Ovary (tissue), 7 donors: ENCODE measurements at regions not wholly inside any gene's neighbourhood (a gene's known extent, or its start where the extent isn't known, plus 50 kb on each side); places are given as distances from the start of the nearest gene placed in this dataset.

Experiments used
- DNase-seq, 5 donors: peaks; one replicate each; pipeline ENCODE4 v3.0.0-alpha.2; 2019 to 2020
- H3K27ac ChIP-seq, 2 donors: fragments of 200-600 bp; one replicate each; pipeline versions ENCODE4 v1.5.1 to v1.8.0; 2019 to 2022
- H3K27me3 ChIP-seq: fragments of 200-600 bp; one replicate; pipeline ENCODE4 v1.8.0; 2022
- H3K36me3 ChIP-seq: fragments of 200-600 bp; sonication (generic); one replicate; pipeline ENCODE4 v1.5.1; 2019
- H3K4me1 ChIP-seq: one replicate; pipeline ENCODE4 v1.8.1; 2013; ENCODE audit warnings: mild to moderate bottlenecking, moderate library complexity; ENCODE audit not compliant: insufficient read depth
- H3K4me3 ChIP-seq: fragments of 200-600 bp; sonication (generic); one replicate; pipeline ENCODE4 v1.5.1; 2017
- H3K9me3 ChIP-seq, 2 donors: fragments of 200-600 bp in 1 of 2; sonication (generic) in 1 of 2; one replicate each; pipeline versions ENCODE4 v1.5.1 to v1.8.1; 2013 to 2019; ENCODE audit warnings: mild to moderate bottlenecking in 1 of 2, moderate library complexity in 1 of 2
- EP300 ChIP-seq: sonication (generic); formaldehyde crosslinking; IDR thresholded peaks from one replicate; pipeline ENCODE4 v1.6.1; 2017; ENCODE audit warnings: antibody characterized with exemption
- POLR2A ChIP-seq: fragments of 450-650 bp; IDR thresholded peaks from one replicate; pipeline ENCODE4 v1.6.1; 2017; ENCODE audit warnings: antibody characterized with exemption, mild to moderate bottlenecking, moderate library complexity
- WGBS, 3 donors: extraction: QIAGEN DNeasy Blood & Tissue Kit in 1 of 3; methylation state at CpG; one replicate each; pipeline versions ENCODE4 v1.1.5 to v1.1.7; 2013 to 2017; 5-methylcytosine and 5-hydroxymethylcytosine counted together
- intact Hi-C, 4 donors: fragments of 100-400 bp; cut with DNase I; formaldehyde crosslinking; loops; one replicate each; pipeline versions ENCODE4 v1.11.0 to v1.15.1; 2022 to 2023
- TF ChIP-seq, protein P1 (sequence below), 3 donors: fragments of 450-650 bp in 2 of 3; fragments of 200-600 bp in 1 of 3; IDR thresholded peaks; one replicate each; pipeline versions ENCODE4 v1.5.1 to v1.8.0; 2016 to 2022; ENCODE audit warnings: antibody characterized with exemption in 3 of 3, mild to moderate bottlenecking in 1 of 3
- donor health status: DM: no; HTN: no; CAD: no; lungs with moderate emphysema.
- donor health status: DM: no; HTN: no; CAD: no.
- donor health status: Bipolar disorder and iron deficiency.
- donor health status: DM: no; HTN: no; CAD: no.
- donor health status: DM: yes; HTN: yes; CAD: no.

- intact Hi-C loops, result no loop called here
- TF ChIP-seq, protein P1, sequence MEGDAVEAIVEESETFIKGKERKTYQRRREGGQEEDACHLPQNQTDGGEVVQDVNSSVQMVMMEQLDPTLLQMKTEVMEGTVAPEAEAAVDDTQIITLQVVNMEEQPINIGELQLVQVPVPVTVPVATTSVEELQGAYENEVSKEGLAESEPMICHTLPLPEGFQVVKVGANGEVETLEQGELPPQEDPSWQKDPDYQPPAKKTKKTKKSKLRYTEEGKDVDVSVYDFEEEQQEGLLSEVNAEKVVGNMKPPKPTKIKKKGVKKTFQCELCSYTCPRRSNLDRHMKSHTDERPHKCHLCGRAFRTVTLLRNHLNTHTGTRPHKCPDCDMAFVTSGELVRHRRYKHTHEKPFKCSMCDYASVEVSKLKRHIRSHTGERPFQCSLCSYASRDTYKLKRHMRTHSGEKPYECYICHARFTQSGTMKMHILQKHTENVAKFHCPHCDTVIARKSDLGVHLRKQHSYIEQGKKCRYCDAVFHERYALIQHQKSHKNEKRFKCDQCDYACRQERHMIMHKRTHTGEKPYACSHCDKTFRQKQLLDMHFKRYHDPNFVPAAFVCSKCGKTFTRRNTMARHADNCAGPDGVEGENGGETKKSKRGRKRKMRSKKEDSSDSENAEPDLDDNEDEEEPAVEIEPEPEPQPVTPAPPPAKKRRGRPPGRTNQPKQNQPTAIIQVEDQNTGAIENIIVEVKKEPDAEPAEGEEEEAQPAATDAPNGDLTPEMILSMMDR (IDR thresholded peaks at IDR 0.05), result no peak
- TF ChIP-seq EP300, result no peak
- no peak for TF ChIP-seq POLR2A
- Histone ChIP-seq H3K36me3 (no peaks in the 10 kb centered on the region), H3K27ac (no peak overlapping the region), H3K27me3 (no peaks in the 10 kb centered on the region), H3K9me3 (no peaks in the 10 kb centered on the region), H3K4me1 (no peaks in the 10 kb centered on the region), H3K4me3 (no peak overlapping the region)
- WGBS, 3 donors, result 89 to 94% (median 91%) methylated on average over 7 of the region's 7 CpGs
- no peak for DNase-seq
These were observed 306.6 kb upstream of the TMPO start for GRCh38 chr12:98208816-98209215.

GRCh38 chr12:98211909-98212695 is 303.3 kb upstream of the TMPO start:
- TF ChIP-seq POLR2A (no peak), EP300 (no peak)
- TF ChIP-seq, protein P1 (IDR thresholded peaks at IDR 0.05), result no peak
- Histone ChIP-seq H3K27me3 (no peaks in the 10 kb centered on the region), H3K27ac (no peak overlapping the region), H3K4me1 (no peaks in the 10 kb centered on the region), H3K9me3 (no peaks in the 10 kb centered on the region), H3K36me3 (no peaks in the 10 kb centered on the region), H3K4me3 (no peak overlapping the region)
- intact Hi-C loops, result no loop called here
- no peak for DNase-seq
- WGBS, 3 donors, result 48 to 55% (median 52%) methylated on average over 8 of the region's 8 CpGs

DNA sequence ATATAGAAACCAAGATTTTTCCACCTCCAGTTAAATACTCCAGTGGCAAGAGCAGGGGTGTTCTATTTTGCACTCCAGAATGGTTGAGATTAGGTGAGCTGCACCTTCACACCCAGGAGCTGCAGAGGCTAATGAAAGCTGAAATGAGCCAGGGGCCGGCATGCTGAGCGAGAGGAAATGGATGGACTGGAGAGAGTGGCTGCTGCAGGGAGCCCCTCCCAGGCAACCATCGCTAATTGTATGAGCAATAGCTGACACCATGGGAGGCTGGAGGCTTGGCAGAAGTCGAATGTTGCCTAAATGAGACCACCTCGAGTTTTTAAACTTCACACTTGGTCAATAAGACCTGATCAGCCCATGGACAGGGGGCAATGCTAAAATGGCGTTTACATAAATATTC is 301.8 kb upstream of the TMPO start:
- Histone ChIP-seq H3K9me3 (no peaks in the 10 kb centered on the region), H3K27ac (no peak overlapping the region), H3K4me3 (no peak overlapping the region), H3K27me3 (no peaks in the 10 kb centered on the region), H3K36me3 (no peaks in the 10 kb centered on the region), H3K4me1 (no peaks in the 10 kb centered on the region)
- no peak for DNase-seq
- 53 to 70% (median 63%) methylated on average over 6 of the region's 6 CpGs for WGBS, 3 donors
- intact Hi-C loops, result no loop called here
- TF ChIP-seq, protein P1 (IDR thresholded peaks at IDR 0.05), result no peak
- no peak for TF ChIP-seq POLR2A
- TF ChIP-seq EP300, result no peak

- Histone ChIP-seq H3K9me3 (no peaks in the 10 kb centered on the region), H3K4me1 (no peaks in the 10 kb centered on the region), H3K27ac (no peak overlapping the region), H3K36me3 (no peaks in the 10 kb centered on the region), H3K4me3 (no peak overlapping the region), H3K27me3 (no peaks in the 10 kb centered on the region)
- no peak for DNase-seq
- 87 to 91% (median 88%) methylated on average over 1 of the region's 1 CpG for WGBS, 3 donors
- intact Hi-C loops, result no loop called here
- no peak for TF ChIP-seq POLR2A
- TF ChIP-seq EP300, result no peak
- TF ChIP-seq, protein P1 (IDR thresholded peaks at IDR 0.05), result no peak
These were observed 298.1 kb upstream of the TMPO start for GRCh38 chr12:98217257-98217656.
